HG02852 (cell line): ENCODE measurements at regions not wholly inside any gene's neighbourhood (a gene's known extent, or its start where the extent isn't known, plus 50 kb on each side); places are given as distances from the start of the nearest gene placed in this dataset.
"Not testable (repeated sequence)": the region's sequence is repeated elsewhere in the genome, so short reads cannot be mapped to it uniquely, and the experiment has no call there.

ENCODE experiments used
- ATAC-seq: cut with Tn5 transposase; IDR thresholded peaks from one replicate; pipeline ENCODE4 v1.9.1; 2021; ENCODE audit warnings: mild to moderate bottlenecking, moderate library complexity; ENCODE audit not compliant: unreplicated experiment

- no peak for ATAC-seq
Measured at GRCh38 chr5:37971483-37972024, 131.7 kb upstream of the GDNF start.

DNA sequence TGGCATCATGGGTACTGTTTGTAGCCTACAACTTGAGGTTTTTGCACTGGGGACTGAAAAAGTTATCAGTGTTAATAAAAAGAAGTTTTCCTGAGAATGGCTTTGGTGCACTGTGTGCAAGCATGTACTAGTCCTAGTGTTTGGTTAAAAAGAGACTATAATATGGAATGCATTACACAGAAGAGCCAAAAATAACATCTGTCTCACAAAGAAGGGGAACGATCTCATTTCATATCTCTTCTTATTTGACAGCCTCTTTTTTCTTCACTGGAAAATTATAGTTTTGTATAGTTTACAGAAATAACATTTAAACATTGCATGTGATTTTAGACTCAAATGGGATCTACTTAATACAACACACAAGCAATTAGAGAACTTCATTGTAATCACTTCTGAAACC lies 127.0 kb upstream of the GDNF start:
- ATAC-seq, result no peak

DNA sequence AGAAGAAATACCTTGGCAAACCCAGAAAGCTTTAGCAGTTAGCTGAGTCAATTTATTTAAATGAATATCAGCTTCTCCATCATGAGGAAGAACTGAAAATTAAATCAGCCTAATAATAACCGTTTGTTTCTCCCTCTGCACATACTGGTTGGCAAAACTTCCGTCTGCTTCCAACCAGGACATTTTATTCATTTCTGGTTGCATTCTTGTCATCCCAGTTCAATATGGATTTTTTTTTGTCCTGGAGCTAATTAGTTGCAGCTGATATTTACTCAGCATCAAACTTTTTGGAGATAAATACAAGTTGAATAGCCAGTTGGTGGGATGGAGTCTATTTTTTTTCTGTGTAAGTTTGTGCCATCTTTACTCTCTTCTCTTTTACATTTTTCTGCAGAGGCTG lies 126.5 kb upstream of the GDNF start:
- ATAC-seq, result no peak

DNA sequence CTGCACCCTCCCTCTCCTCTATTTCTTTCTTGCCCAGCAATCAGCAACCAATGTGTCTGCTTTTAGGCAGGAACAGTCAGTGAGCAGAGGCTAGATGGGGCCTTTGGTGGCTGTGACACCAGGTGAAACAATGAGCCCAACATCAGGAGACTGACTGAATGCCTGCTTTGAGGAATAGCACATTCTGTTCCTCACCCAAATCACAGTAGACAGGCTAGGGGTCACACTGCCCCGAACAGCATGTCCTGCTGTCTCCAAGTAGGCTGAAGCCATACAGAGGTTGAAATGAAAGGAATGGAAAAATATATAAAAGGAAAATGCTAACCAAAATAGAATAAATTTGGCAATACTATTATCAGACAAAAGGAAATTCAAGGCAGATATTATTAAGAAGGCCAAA lies 122.5 kb upstream of the GDNF start:
- no peak for ATAC-seq

DNA sequence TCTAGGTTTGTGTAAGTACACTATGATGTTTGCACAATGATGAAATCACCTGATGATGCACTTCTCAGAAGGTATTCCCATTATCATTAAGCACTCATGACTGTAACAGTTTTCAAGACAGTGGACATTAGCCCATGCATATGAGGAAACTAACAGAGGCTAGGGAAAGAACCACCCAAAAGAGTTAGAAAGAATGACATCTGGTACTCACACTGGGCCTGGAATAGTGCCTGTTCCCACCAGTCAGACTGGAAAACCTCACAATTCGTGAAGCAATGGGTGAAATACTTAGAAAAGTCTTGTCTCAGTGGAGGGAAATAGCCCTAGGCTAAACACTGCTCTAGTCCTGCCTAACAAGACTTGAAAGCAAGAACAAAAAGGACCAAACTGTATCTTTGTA lies 117.4 kb upstream of the GDNF start:
- no peak for ATAC-seq

GRCh38 chr5:37955748-37956147 lies 115.9 kb upstream of the GDNF start:
- ATAC-seq, result no peak

- no peak for ATAC-seq
Measured at GRCh38 chr5:37954561-37954960, 114.7 kb upstream of the GDNF start.

- no peak for ATAC-seq
Measured at GRCh38 chr5:37951946-37952721, 112.3 kb upstream of the GDNF start.

GRCh38 chr5:37950436-37950835 lies 110.6 kb upstream of the GDNF start:
- no peak for ATAC-seq

- ATAC-seq, result no peak
Measured at GRCh38 chr5:37945446-37945845, 105.6 kb upstream of the GDNF start.

DNA sequence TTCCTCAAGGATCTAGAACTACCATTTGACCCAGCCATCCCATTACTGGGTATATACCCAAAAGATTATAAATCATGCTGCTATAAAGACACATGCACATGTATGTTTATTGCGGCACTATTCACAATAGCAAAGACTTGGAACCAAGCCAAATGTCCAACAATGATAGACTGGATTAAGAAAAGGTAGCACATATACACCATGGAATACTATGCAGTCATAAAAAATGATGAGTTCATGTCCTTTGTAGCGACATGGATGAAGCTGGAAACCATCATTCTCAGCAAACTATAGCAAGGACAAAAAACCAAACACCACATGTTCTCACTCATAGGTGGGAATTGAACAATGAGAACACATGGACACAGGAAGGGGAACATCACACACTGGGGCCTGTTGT lies 103.3 kb upstream of the GDNF start:
- ATAC-seq, result not testable (repeated sequence)

DNA sequence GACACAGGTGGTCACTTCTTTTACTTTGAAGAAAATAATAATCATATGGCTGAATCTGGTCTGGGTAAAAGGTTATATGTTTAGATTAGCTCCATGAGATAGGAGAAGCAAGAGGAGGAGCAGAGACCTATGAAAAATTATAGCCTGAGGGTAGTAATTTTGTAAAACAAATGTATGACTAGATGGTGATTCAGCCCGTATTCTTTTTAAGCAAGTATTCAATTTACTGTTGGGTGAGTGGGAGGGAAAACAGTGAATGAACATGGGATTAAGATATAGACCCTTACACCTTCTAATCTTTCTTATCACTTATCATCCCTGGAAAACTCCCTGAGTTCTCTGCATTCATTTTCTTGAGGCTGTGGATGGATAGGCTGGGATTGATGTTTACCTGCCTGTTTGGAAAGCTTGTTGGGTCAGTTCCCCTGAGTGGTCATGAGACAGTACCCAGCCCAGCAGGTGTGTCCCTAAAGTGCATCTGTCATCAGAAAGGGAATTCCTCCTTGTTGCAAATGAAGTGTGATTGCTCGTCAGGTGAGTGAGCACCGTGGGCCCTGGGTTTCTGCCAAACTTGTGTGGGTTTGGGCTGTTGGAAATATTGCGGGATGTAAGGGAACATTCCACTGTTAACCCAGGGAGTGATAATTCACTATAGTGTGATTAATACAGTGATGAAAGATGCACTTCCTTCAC lies 101.2 kb upstream of the GDNF start:
- no peak for ATAC-seq

DNA sequence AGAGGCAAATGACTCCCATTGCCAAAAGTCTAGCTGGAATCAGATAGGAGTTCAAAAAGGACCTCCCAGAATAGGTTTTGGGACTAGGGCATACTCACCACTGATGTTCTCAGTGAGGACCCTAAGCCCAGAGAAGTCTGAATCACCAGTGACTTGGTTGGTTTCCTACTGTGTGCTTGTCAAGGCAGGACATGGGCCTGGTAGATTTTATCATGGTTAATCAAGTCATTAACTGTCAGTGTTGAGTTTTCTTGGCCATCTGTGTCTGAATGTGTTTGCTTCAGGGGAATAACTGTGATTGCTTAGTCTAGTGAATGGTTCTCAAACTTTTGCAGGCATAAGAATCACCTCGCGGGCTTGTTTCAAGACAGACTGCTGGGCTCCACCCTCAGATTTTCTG lies 99.0 kb upstream of the GDNF start:
- no peak for ATAC-seq

GRCh38 chr5:37938076-37938852 lies 98.4 kb upstream of the GDNF start:
- ATAC-seq, result no peak

GRCh38 chr5:37936091-37936490 lies 96.2 kb upstream of the GDNF start:
- no peak for ATAC-seq

DNA sequence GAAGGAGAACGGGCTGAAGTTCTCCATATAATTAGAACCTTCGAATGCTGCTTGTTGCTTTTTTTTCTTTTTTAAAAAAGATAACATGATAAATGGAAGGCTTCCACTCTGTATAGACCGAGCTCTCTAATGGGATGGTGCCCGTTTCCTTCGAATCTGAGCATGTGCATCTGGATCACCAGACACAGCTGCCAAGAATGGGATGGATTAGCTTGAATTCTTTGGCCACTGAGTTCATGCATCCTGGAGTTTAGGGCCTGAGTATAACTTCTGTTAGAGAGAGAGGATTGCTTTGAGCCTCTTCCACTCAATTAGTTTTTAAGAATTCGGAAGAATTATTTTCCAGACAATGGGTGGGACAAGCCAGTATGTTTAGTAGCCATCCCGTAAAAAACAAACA lies 93.7 kb upstream of the GDNF start:
- ATAC-seq, result no peak

- ATAC-seq, result no peak
Measured at GRCh38 chr5:37932450-37932849, 92.6 kb upstream of the GDNF start.

GRCh38 chr5:37931541-37931940 lies 91.7 kb upstream of the GDNF start:
- ATAC-seq, result no peak

- no peak for ATAC-seq
Measured at GRCh38 chr5:37930350-37930749, 90.5 kb upstream of the GDNF start.

- ATAC-seq, result no peak
Measured at GRCh38 chr5:37929791-37930190, 90.0 kb upstream of the GDNF start.

DNA sequence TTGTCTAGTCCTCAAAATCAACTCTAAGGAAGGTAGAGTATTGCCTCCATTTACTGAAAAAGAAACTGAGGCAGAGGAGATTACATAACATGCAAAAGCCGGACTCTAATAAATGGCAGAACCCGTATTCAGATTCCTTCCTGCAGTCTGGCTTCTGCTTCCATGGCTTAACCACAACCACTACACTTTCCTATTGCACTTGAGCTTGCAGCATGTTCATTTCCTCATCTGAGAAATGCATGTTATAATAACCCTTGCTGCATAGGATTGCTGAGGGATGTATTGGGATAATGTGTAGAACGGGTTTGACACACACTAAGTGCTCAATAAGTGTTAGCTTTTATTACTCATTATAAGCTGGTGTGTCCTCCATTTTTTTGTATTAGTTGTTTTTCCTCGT lies 87.9 kb upstream of the GDNF start:
- not testable (repeated sequence) for ATAC-seq

DNA sequence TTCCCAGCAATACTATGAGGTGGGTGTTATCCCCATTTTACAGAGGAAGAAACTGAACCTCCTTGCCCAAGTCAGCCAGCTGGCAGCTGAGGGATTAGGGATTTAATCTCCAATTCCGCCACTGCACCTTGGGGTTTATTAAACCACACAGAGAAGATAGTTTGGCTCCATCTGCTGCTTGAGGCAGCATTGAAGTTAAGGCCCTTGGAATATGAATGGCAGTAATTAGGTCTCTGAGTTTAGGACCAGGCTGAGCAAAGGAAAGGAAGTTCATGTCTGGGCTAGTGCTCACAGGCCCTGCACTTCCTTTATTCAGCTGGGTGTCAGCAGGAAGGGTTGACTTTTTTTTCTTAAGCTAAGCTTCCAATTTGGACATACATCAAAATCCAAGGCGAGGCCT lies 86.9 kb upstream of the GDNF start:
- no peak for ATAC-seq
